ENCODE measurements at regions not wholly inside any gene's neighbourhood (a gene's known extent, or its start where the extent isn't known, plus 50 kb on each side); places are given as distances from the start of the nearest gene placed in this dataset.

DNA sequence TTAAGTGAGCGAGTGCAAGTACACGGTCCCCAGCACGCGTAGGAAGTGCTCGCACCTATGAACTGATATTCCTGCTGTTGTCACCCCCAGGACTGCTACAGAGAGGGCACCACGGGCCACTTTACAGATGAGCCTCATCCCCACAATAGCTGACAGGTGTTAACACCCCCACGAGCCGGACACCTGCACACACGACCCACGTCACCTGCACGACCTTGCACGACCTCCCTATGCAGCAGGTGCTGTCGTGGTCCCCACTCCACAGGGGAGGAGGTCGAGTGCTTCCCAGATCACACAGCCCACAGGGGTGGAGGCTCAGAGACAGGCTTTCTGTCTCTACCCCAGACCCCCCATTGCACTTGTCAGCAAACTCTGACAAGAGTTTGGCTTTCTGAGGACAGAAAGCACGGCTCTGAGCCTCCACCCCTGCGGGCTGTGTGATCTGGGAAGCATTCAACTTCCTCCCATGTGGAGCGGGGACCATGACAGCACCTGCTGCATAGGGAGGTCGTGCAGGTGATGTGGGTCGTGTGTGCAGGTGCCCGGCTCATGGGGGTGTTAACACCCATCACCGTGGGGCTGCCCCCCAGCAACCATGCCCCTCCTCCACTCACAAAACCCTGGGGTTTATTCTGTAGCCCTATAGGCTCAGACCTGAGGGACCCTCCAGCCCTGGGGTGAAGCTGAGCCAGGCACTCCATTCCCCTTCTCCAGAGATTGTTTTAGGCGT, 80.8 kb downstream of the MATN1 start:
- 65 to 74% methylated on average over 16 to 22 of the region's 22 CpGs for WGBS, 2 donors

DNA sequence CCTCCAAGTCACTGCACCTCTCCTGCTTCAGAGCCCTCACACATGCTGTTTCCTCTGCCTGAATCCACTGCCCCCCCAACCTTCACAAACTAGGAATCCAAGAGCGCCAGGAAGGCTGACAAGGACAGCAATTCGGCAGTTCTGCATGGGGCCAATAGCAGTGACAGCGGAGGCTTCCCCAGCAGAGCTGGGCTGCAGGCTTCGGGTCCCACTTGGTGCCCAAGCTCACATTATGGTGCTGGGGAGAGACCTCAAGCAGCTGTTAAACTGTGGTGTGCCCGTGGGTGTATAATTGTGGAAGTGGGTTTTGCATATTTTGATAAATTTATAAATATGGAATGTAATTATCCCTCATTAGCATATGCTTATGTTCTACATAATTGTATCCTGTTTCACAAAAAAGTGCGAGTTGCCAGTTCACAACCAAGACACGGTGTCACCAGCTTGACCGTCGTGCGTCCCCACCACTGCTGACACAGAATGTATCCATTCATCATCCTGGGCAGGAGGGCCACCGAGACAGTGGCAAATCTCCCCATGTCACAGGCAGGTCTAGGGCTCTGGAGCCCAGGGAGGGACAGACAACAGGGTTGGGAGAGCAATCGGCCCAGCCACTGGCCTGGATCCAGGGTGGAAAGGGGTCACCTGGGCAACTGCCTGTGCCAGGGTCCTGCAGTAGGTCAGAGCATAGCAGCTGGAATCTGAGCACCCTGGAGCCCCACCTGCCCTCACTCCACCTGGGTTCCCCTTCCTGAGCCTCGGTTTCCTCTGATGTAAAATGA, 81.6 kb downstream of the MATN1 start:
- no peak for DNase-seq (ENCODE audit: low spot score in 2 of 2)
- H3K36me3 ChIP-seq = no peaks in the 10 kb centered on the region
- H3K27me3 ChIP-seq = peaks cover 0 to 14% of the 10 kb centered on the region in 2 donors
- H3K27ac ChIP-seq = no peak overlapping the region
- no peak overlapping the region for H3K4me3 ChIP-seq
- no peaks in the 10 kb centered on the region for H3K4me1 ChIP-seq
- 60 to 62% methylated on average over 13 of the region's 13 CpGs for WGBS, 2 donors
- no peak for TF ChIP-seq EP300 (IDR thresholded peaks at IDR 0.05)
- peaks cover 0 to 5% (median 0%) of the 10 kb centered on the region in 4 donors for H3K9me3 ChIP-seq

More for the DNA sequence above, 80.8 kb downstream of the MATN1 start:
- H3K9me3 ChIP-seq = peaks cover 0 to 7% (median 0%) of the 10 kb centered on the region in 4 donors
- H3K36me3 ChIP-seq = no peaks in the 10 kb centered on the region
- no peaks in the 10 kb centered on the region for H3K4me1 ChIP-seq
- TF ChIP-seq POLR2A (IDR thresholded peaks at IDR 0.05) (no peak), EP300 (IDR thresholded peaks at IDR 0.05) (no peak)
- TF ChIP-seq, protein P1, sequence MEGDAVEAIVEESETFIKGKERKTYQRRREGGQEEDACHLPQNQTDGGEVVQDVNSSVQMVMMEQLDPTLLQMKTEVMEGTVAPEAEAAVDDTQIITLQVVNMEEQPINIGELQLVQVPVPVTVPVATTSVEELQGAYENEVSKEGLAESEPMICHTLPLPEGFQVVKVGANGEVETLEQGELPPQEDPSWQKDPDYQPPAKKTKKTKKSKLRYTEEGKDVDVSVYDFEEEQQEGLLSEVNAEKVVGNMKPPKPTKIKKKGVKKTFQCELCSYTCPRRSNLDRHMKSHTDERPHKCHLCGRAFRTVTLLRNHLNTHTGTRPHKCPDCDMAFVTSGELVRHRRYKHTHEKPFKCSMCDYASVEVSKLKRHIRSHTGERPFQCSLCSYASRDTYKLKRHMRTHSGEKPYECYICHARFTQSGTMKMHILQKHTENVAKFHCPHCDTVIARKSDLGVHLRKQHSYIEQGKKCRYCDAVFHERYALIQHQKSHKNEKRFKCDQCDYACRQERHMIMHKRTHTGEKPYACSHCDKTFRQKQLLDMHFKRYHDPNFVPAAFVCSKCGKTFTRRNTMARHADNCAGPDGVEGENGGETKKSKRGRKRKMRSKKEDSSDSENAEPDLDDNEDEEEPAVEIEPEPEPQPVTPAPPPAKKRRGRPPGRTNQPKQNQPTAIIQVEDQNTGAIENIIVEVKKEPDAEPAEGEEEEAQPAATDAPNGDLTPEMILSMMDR (IDR thresholded peaks at IDR 0.05) = no peak
- H3K27me3 ChIP-seq = peaks cover 0 to 14% of the 10 kb centered on the region in 2 donors
- no peak overlapping the region for H3K27ac ChIP-seq
- H3K4me3 ChIP-seq = no peak overlapping the region
- no peak for DNase-seq (ENCODE audit: low spot score in 2 of 2)

DNA sequence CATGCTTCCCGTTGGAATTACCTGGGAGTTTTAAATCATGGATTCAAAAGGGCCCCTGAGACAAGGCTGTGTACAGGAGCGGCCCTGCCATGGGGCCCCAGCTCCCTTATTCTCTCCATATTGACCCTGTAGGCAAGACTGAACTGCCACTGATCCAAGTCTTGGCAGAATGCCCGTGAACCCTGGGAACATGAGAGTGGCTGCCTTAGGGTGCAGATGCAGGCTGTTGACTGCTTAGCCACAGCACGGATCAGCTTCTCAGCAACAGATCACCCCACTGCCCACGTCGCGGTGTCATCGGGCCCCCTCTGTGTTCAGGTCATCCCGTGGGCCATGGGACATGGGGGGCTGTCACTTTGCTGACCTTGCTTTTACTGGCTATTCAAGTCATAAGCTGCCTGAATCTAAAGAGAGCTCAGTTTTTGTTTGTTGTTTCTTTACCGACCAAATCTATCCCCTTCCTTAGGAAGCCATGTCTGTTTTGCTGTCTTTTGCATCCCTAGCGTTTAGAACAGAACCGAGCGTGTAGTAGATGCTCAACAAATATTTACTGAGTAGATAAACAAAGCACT, 83.4 kb downstream of the MATN1 start:
- H3K4me3 ChIP-seq = no peak overlapping the region
- no peaks in the 10 kb centered on the region for H3K9me3 ChIP-seq
- H3K4me1 ChIP-seq = no peaks in the 10 kb centered on the region
- H3K36me3 ChIP-seq = no peaks in the 10 kb centered on the region
- DNase-seq (ENCODE audit: low spot score in 2 of 2) = no peak
- 64 to 67% methylated on average over 12 to 13 of the region's 13 CpGs for WGBS, 2 donors
- peaks cover 0 to 3% of the 10 kb centered on the region in 2 donors for H3K27me3 ChIP-seq
- H3K27ac ChIP-seq = no peak overlapping the region
- no peak for TF ChIP-seq EP300 (IDR thresholded peaks at IDR 0.05)
- no peak for TF ChIP-seq POLR2A (IDR thresholded peaks at IDR 0.05)
- TF ChIP-seq, protein P1 (IDR thresholded peaks at IDR 0.05) = no peak

DNA sequence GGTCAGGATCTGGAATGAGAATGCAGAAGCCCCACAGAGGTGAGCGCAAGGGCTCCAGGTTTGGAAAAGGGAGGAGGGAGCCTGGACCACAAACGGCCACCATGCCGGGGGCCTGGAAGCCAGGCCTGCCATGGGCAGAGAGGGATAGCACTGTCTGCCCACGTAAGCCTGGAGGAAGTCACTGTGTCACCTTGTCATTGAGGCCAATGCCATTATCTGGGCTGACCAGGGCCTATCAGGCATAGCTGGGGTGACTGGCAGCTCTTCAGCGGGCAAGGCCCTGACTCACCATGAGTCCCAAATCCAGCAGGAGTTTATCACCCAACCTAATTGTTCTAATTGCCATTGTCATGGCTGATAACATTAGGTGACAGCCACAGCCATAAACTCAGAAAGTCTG, 84.6 kb downstream of the MATN1 start:
- TF ChIP-seq POLR2A (IDR thresholded peaks at IDR 0.05) (no peak), EP300 (IDR thresholded peaks at IDR 0.05) (no peak)
- TF ChIP-seq, protein P1 (IDR thresholded peaks at IDR 0.05) = no peak
- no peak for DNase-seq (ENCODE audit: low spot score in 2 of 2)
- no peaks in the 10 kb centered on the region for H3K9me3 ChIP-seq

DNA sequence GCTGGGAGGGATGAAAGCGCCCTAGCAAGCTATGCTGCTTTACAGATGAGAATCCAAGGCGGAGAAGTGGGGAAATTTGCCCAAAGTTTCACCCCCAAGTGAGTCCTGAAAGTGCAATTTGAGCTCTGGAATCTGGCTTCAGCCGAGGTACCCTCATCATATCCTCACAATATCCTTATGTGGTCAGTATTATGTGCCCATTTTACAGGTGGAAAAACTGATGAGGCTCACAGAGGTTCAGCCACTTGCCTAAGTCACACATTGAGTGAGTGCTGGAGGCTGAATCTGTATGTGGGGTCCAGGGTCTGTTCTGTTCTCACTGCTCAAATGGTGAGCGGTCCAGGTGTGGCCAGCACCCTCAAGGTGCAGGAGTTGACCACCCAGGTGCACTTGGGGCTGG, 85.3 kb downstream of the MATN1 start:
- TF ChIP-seq EP300 (IDR thresholded peaks at IDR 0.05) (no peak), POLR2A (IDR thresholded peaks at IDR 0.05) (no peak)
- TF ChIP-seq, protein P1 (IDR thresholded peaks at IDR 0.05) = no peak
- no peak for DNase-seq (ENCODE audit: low spot score in 2 of 2)
- WGBS, 2 donors = 80 to 92% methylated on average over 4 of the region's 4 CpGs

More for the DNA sequence above, 84.6 kb downstream of the MATN1 start:
- Histone ChIP-seq H3K4me1 (no peaks in the 10 kb centered on the region), H3K27me3 (peaks cover 0 to 3% of the 10 kb centered on the region in 2 donors), H3K4me3 (no peak overlapping the region), H3K27ac (no peak overlapping the region), H3K36me3 (no peaks in the 10 kb centered on the region)
- 72 to 84% methylated on average over 5 of the region's 5 CpGs for WGBS, 2 donors

More for the DNA sequence above, 85.3 kb downstream of the MATN1 start:
- Histone ChIP-seq H3K27ac (no peak overlapping the region), H3K27me3 (peaks cover 0 to 3% of the 10 kb centered on the region in 2 donors), H3K9me3 (no peaks in the 10 kb centered on the region), H3K4me1 (no peaks in the 10 kb centered on the region), H3K36me3 (no peaks in the 10 kb centered on the region), H3K4me3 (no peak overlapping the region)
